SK-N-SH (cell line): ENCODE measurements at regions not wholly inside any gene's neighbourhood (a gene's known extent, or its start where the extent isn't known, plus 50 kb on each side); places are given as distances from the start of the nearest gene placed in this dataset.
A peak's percentile ranks its signal among the peaks of the same experiment; 100 is the strongest.

Source experiments
- CTCF ChIA-PET: fragments of 300-600, 350-600 bp; formaldehyde crosslinking; extraction: SDS; loops from one replicate; lab custom pipeline; 2021; lab: Yijun Ruan, JAX
- POLR2A ChIA-PET: fragments of 350-600 bp; sonication (Branson Sonifier 250); formaldehyde crosslinking; extraction: SDS; loops from one replicate; lab custom pipeline; 2020; ENCODE audit warnings: antibody characterized with exemption, inconsistent platforms; lab: Yijun Ruan, JAX
- DNase-seq: peaks from one replicate; pipeline ENCODE4 v3.0.0; 2012
- H2AFZ ChIP-seq: fragments of 200-600 bp; sonication (generic); 2 replicates; pipeline ENCODE4 v1.8.1; 2016; ENCODE audit warnings: antibody characterized with exemption, mild to moderate bottlenecking, low read depth
- H3F3A ChIP-seq: fragments of 200-600 bp; sonication (generic); replicated peaks from 2 replicates; pipeline ENCODE3; 2016; ENCODE audit warnings: antibody characterized with exemption, mild to moderate bottlenecking; ENCODE audit not compliant: insufficient read depth
- H3K27ac ChIP-seq, 2 experiments: fragments of 200-500 bp in 1 of 2; fragments of 200-600 bp in 1 of 2; sonication (Bioruptor generic) in 1 of 2; sonication (generic), shearing (Covaris generic) in 1 of 2; 2 replicates each; pipeline versions ENCODE4 v1.5.1 to v1.6.1; 2014 to 2016; ENCODE audit warnings: low read depth in 2 of 2, inconsistent platforms in 1 of 2, low read length in 1 of 2, mild to moderate bottlenecking in 1 of 2, mixed read lengths in 1 of 2
- H3K27me3 ChIP-seq: fragments of 200-600 bp; sonication (generic), shearing (Covaris generic); 2 replicates; pipeline ENCODE4 v1.6.1; 2016; ENCODE audit warnings: mixed run types; ENCODE audit not compliant: insufficient read depth
- H3K36me3 ChIP-seq, 2 experiments: fragments of 200-500 bp in 1 of 2; fragments of 200-600 bp in 1 of 2; sonication (Bioruptor generic) in 1 of 2; sonication (generic) in 1 of 2; replicated peaks in 1 of 2; 2 replicates each; pipeline versions ENCODE3 to v1.5.1; 2014 to 2016; ENCODE audit warnings: low read length in 1 of 2, mild to moderate bottlenecking in 1 of 2; ENCODE audit not compliant: insufficient read depth in 2 of 2, control insufficient read depth in 1 of 2
- H3K4me1 ChIP-seq, 2 experiments: fragments of 200-500 bp in 1 of 2; fragments of 200-600 bp in 1 of 2; sonication (Bioruptor generic) in 1 of 2; sonication (generic), shearing (Covaris generic) in 1 of 2; 2 replicates each; pipeline versions ENCODE4 v1.5.1 to v1.6.1; 2014 to 2016; ENCODE audit warnings: low read depth in 1 of 2, low read length in 1 of 2, mixed run types in 1 of 2; ENCODE audit not compliant: insufficient read depth in 2 of 2, control insufficient read depth in 1 of 2
- H3K4me2 ChIP-seq: fragments of 200-600 bp; sonication (generic), shearing (Covaris generic); 2 replicates; pipeline ENCODE4 v1.6.1; 2017; ENCODE audit warnings: mixed run types
- H3K4me3 ChIP-seq, 2 experiments: fragments of 200-500 bp in 1 of 2; fragments of 200-600 bp in 1 of 2; sonication (Bioruptor generic) in 1 of 2; sonication (generic), shearing (Covaris generic) in 1 of 2; 2 replicates each; pipeline versions ENCODE4 v1.5.1 to v1.8.1; 2014 to 2016; ENCODE audit warnings: low read depth in 2 of 2, inconsistent platforms in 1 of 2, low read length in 1 of 2, mild to moderate bottlenecking in 1 of 2, mixed read lengths in 1 of 2, moderate library complexity in 1 of 2
- H3K79me2 ChIP-seq: fragments of 200-600 bp; sonication (generic); 2 replicates; pipeline ENCODE4 v1.8.1; 2017; ENCODE audit warnings: mild to moderate bottlenecking; ENCODE audit not compliant: insufficient read depth
- H3K9ac ChIP-seq: fragments of 200-600 bp; sonication (generic); 2 replicates; pipeline ENCODE4 v1.6.1; 2017; ENCODE audit warnings: mixed run types
- H3K9me2 ChIP-seq: fragments of 200-600 bp; sonication (generic); 2 replicates; pipeline ENCODE4 v1.6.1; 2017; ENCODE audit warnings: mixed run types
- H3K9me3 ChIP-seq: fragments of 200-600 bp; sonication (generic); 2 replicates; pipeline ENCODE4 v1.6.1; 2017; ENCODE audit warnings: mixed run types, mild to moderate bottlenecking, moderate library complexity
- H4K20me1 ChIP-seq: fragments of 200-600 bp; sonication (generic); 2 replicates; pipeline ENCODE4 v1.6.1; 2017; ENCODE audit warnings: mild to moderate bottlenecking, mixed run types; ENCODE audit not compliant: insufficient read depth
- CHD2 ChIP-seq: fragments of 150-350 bp; IDR thresholded peaks from 2 replicates; pipeline ENCODE4 v1.6.1; 2018; ENCODE audit warnings: low read length; ENCODE audit not compliant: partially characterized antibody
- CTCF ChIP-seq: fragments of 200-600 bp; sonication (generic); IDR thresholded peaks from 2 replicates; pipeline ENCODE4 v1.6.1; 2017; ENCODE audit warnings: antibody characterized with exemption, mild to moderate bottlenecking, moderate library complexity
- EP300 ChIP-seq, 2 experiments: IDR thresholded peaks; 2 replicates each; pipeline versions ENCODE4 v1.4.0 to v1.6.1; 2012; ENCODE audit warnings: borderline replicate concordance in 1 of 2, low read depth in 1 of 2, low read length in 1 of 2
- FOSL2 ChIP-seq: IDR thresholded peaks from 2 replicates; pipeline ENCODE4 v1.4.0; 2012; ENCODE audit warnings: low read depth, mild to moderate bottlenecking, moderate library complexity, borderline replicate concordance
- IRF3 ChIP-seq: fragments of 150-350 bp; IDR thresholded peaks from 2 replicates; pipeline ENCODE4 v1.6.1; 2016; ENCODE audit warnings: mild to moderate bottlenecking, low read depth, low read length
- NFIC ChIP-seq: IDR thresholded peaks from 2 replicates; pipeline ENCODE4 v1.4.0; 2012; ENCODE audit warnings: borderline replicate concordance
- PBX3 ChIP-seq: IDR thresholded peaks from 2 replicates; pipeline ENCODE4; 2012
- RAD21 ChIP-seq: IDR thresholded peaks from 2 replicates; pipeline ENCODE4 v1.6.1; 2012; ENCODE audit warnings: mild to moderate bottlenecking, low read length
- SMC3 ChIP-seq: IDR thresholded peaks from 2 replicates; pipeline ENCODE4 v1.6.1; 2012; ENCODE audit warnings: low read depth, low read length, improper control_type of control experiment
- TAF1 ChIP-seq: IDR thresholded peaks from 2 replicates; pipeline ENCODE4 v1.6.1; 2012; ENCODE audit warnings: low read depth, mild to moderate bottlenecking, low read length, moderate library complexity, borderline replicate concordance
- TEAD4 ChIP-seq: IDR thresholded peaks from 2 replicates; pipeline ENCODE4 v1.4.0; 2012; ENCODE audit warnings: mild to moderate bottlenecking, borderline replicate concordance; ENCODE audit not compliant: insufficient read depth
- USF2 ChIP-seq: fragments of 150-350 bp; IDR thresholded peaks from 2 replicates; pipeline ENCODE4 v1.6.1; 2017; ENCODE audit warnings: antibody characterized with exemption, low read length, low read depth, borderline replicate concordance
- ZBTB33 ChIP-seq: IDR thresholded peaks from 2 replicates; pipeline ENCODE4 v1.4.0; 2012; ENCODE audit warnings: low read depth, borderline replicate concordance
- WGBS: methylation state at CpG from one replicate; pipeline ENCODE4 v1.1.6; 2017; ENCODE audit warnings: low lambda C conversion rate; 5-methylcytosine and 5-hydroxymethylcytosine counted together

- no peaks in the 10 kb centered on the region for H3K36me3 ChIP-seq
- no peak overlapping the region for H3K27ac ChIP-seq
- CTCF ChIA-PET, result interaction anchor here (0.6 to 12.0 kb wide), 30 partner anchors 10 to 707 kb away, joined by 3 to 213 read pairs (median 4); partner anchors contain the start of gene BHLHE40
- no peaks in the 10 kb centered on the region for H4K20me1 ChIP-seq
- WGBS, result 89% methylated on average over 6 of the region's 6 CpGs
- H3K27me3 ChIP-seq, result no peaks in the 10 kb centered on the region
- H3K9ac ChIP-seq, result no peak overlapping the region
- POLR2A ChIA-PET, result interaction anchor here (0.9 to 1.0 kb wide), 2 partner anchors 70 to 345 kb away, joined by 3 to 4 read pairs; no protein-coding TSS in a partner anchor
- TF ChIP-seq NFIC (no peak), PBX3 (no peak), USF2 (no peak), IRF3 (no peak), TEAD4 (no peak), EP300 (IDR thresholded peaks at IDR 0.05; ENCODE audit: borderline replicate concordance in 1 of 2, low read depth in 1 of 2, low read length in 1 of 2) (no peak), TAF1 (no peak), FOSL2 (no peak), ZBTB33 (no peak)
- no peak overlapping the region for H3K4me3 ChIP-seq
- DNase-seq, result no peak
- H3K4me1 ChIP-seq, result peaks cover 0 to 10% of the 10 kb centered on the region in 2 experiments; a peak in 1 of 4 replicates
- H2AFZ ChIP-seq, result peak overlapping the region; percentile 36; the same call in 1 of the 2 replicates
- no peak overlapping the region for H3K4me2 ChIP-seq
- no peaks in the 10 kb centered on the region for H3K9me2 ChIP-seq
- no peaks in the 10 kb centered on the region for H3K79me2 ChIP-seq
- H3F3A ChIP-seq, result no peaks in the 10 kb centered on the region
- H3K9me3 ChIP-seq, result no peaks in the 10 kb centered on the region
These were observed 64.8 kb upstream of the ARL8B start for GRCh38 chr3:5057272-5057671.

- Histone ChIP-seq H3K27me3 (no peaks in the 10 kb centered on the region), H3K9ac (no peak overlapping the region), H3K4me3 (no peak overlapping the region; a peak in 1 of 4 replicates), H3K4me2 (no peak overlapping the region), H3K4me1 (peaks cover 0 to 10% of the 10 kb centered on the region in 2 experiments; a peak in 1 of 4 replicates), H3K36me3 (no peaks in the 10 kb centered on the region), H4K20me1 (no peaks in the 10 kb centered on the region), H3F3A (no peaks in the 10 kb centered on the region), H3K9me3 (no peaks in the 10 kb centered on the region), H3K9me2 (no peaks in the 10 kb centered on the region), H2AFZ (no peak overlapping the region), H3K79me2 (no peaks in the 10 kb centered on the region), H3K27ac (no peak overlapping the region)
- DNase-seq, result peak; percentile 46
- TF ChIP-seq SMC3 (peak; percentile 92), CHD2 (no peak), RAD21 (peak; percentile 93), CTCF (peak; percentile 79)
- 35% methylated on average over 7 of the region's 7 CpGs for WGBS
- POLR2A ChIA-PET, result interaction anchor here (0.9 to 1.0 kb wide), 2 partner anchors 71 to 346 kb away, joined by 3 to 4 read pairs; no protein-coding TSS in a partner anchor
- CTCF ChIA-PET, result interaction anchor here (0.6 to 12.0 kb wide), 35 partner anchors 9 to 707 kb away, joined by 3 to 213 read pairs (median 4); partner anchors contain the start of gene BHLHE40
These were observed 64.2 kb upstream of the ARL8B start for GRCh38 chr3:5057857-5058324.
